ENCODE measurements at regions not wholly inside any gene's neighbourhood (a gene's known extent, or its start where the extent isn't known, plus 50 kb on each side); places are given as distances from the start of the nearest gene placed in this dataset.
"Not testable (repeated sequence)": the region's sequence is repeated elsewhere in the genome, so short reads cannot be mapped to it uniquely, and the experiment has no call there.

DNA sequence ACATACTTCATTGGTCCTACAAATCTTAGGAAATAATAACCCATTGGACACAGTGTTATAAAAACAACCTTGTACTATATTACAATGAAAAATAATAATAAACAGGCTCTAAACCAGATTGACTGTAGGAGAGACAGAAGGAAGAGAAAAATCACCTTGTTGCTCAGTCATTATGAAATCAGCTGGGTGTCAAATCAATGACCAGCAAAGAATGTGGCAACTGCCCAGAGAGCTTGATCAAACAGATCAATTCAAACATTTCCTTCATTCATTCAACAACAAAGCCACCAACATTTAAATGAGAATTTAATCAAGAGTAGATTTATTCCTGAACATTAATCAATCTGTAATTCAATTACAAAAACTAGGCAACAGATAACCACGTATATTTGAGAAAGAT is 671.9 kb upstream of the CHAC2 start:
- no peak for DNase-seq

DNA sequence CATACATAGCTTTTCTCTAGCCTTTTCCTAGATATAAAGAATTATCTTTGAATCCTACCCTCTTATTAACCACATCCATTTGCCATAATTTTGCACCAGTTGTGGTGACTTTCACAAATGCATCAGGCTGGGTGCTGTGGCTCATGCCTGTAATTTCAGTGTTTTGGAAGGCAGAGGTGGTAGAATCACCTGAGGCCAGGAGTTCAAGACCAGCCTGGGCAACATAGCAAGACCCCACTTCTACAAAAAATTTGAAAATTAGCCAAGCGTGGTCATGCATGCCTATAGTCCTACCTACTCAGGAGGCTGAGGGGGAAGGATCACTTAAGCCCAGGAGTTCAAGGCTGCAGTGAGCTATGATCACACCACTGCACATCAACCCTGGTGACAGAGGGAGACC is 672.4 kb upstream of the CHAC2 start:
- no peak for DNase-seq

DNA sequence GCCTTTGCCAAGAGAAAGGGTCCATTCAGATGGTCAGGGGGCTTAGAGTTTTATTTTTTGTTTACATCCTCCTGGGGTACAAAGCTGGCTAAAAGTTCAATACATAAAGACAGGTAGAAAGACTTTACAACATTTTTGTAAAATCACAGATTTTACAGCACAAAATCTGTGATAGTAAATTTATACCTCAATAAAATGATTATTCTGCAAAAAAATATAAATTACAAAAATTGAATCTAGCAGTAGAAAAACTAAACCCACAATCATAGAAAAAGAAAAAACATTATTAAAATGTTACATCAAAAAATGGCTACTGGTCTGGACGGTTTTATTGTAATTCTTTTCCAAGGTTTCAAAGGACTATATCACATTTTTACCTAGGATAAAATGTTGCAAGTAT is 674.2 kb upstream of the CHAC2 start:
- no peak for DNase-seq

GRCh38 chr2:53091183-53091582 is 676.4 kb upstream of the CHAC2 start:
- no peak for DNase-seq

GRCh38 chr2:53087874-53088461 is 679.6 kb upstream of the CHAC2 start:
- no peak for DNase-seq

GRCh38 chr2:53087262-53087873 is 680.2 kb upstream of the CHAC2 start:
- DNase-seq: no peak

- DNase-seq: no peak
These were observed 690.2 kb upstream of the CHAC2 start for GRCh38 chr2:53077413-53077812.

DNA sequence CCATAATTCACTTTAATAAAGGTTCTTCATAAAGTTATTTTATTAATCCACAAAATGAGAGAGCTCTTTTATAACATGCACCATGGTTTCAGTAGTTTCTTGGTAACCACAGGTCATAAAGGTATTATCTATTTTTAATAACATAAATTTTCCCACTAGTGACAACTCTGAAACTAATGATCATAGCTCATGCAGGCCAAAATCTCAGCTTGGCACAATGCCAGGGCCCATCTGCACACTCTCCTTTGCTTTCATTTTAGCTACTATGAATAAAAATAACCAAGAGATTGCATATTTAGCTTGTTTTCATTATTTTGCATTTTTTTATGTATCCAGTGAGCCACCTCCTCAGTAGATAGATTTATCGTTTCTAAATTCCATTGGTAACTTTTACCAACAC is 691.8 kb upstream of the CHAC2 start:
- DNase-seq: no peak

GRCh38 chr2:53067533-53067932 is 700.1 kb upstream of the CHAC2 start:
- DNase-seq: no peak

DNA sequence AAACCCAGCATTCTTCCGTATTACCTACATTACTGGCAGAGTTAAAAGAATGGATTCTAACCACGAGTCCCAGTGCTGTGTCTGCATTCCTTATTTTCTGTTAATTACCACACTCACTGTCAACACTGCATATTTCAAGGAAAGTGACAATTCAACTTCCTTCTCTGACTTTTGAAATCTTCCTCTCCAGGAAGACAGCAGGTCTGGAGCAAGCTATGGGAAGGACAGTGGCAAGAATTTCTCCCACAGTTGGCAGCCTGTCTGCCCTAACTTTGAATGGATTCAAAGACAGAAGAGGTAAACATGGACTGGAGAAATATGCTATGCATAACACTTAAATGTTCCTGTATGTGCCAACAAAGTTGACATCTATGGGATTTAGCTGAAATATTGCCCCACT is 700.5 kb upstream of the CHAC2 start:
- DNase-seq: no peak

- DNase-seq: no peak
These were observed 703.5 kb upstream of the CHAC2 start for GRCh38 chr2:53064154-53064553.

- DNase-seq: no peak
These were observed 709.1 kb upstream of the CHAC2 start for GRCh38 chr2:53058526-53058925.

- DNase-seq: no peak
These were observed 713.7 kb upstream of the CHAC2 start for GRCh38 chr2:53053937-53054336.

DNA sequence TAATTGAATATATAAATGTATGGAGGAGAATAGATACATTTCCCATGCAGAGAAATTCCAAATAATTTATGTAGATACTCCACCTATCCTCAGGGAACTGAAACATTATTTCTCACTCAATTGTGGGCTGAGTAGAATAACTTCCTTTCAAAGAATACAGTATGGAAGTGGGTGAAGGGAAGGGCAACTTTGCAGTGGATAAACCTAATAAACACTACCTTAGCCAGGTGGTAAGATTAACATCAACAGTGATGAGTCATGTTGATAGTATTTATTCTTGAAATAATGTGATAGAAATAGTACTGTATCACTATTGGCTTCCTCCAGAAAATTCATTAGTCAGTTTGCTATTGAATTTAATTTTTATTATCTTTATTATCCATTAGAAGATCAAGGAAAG is 716.4 kb upstream of the CHAC2 start:
- DNase-seq: no peak

- DNase-seq: no peak
These were observed 726.9 kb upstream of the CHAC2 start for GRCh38 chr2:53040536-53041229.

- DNase-seq: no peak
These were observed 731.4 kb upstream of the CHAC2 start for GRCh38 chr2:53036196-53036595.

DNA sequence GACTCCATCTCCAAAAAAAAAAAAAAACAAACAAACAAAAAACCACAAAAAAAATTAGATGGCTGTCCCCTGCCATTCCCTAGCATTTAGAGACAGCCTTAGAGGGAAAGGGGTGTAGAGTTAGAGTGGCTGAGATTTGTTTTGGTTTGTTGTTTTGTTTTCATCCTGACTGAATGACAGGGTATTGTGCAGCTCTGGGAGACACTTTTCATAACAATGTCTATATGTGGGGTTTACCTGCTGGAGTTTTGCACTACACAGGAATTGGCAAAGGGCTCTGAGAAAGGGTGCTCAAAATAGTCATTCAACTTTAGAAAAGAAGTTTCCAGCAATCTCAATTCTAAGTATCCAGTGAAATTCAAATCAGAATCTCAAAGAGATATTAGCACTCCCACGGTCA is 732.5 kb upstream of the CHAC2 start:
- no peak for DNase-seq

DNA sequence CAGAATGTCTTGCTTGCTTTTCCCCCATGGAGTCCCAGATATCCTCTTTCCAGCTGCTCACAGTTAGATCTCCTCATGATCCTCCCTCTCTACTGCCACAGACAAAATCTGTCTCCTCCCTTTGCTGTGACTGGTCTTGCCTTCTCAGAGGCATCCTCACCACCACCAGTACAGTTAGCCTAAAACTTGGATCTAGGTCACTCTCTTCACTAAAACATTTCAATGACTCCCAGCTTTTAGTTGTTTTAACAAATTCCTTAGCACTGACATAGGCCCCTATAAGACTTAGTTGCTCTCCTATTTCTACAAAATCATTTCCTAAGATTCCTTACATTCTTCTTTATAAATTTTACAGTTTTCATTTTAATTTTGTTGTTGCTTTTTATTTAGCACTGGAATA is 734.2 kb upstream of the CHAC2 start:
- no peak for DNase-seq

GRCh38 chr2:53028746-53029423 is 738.7 kb upstream of the CHAC2 start:
- no peak for DNase-seq

DNA sequence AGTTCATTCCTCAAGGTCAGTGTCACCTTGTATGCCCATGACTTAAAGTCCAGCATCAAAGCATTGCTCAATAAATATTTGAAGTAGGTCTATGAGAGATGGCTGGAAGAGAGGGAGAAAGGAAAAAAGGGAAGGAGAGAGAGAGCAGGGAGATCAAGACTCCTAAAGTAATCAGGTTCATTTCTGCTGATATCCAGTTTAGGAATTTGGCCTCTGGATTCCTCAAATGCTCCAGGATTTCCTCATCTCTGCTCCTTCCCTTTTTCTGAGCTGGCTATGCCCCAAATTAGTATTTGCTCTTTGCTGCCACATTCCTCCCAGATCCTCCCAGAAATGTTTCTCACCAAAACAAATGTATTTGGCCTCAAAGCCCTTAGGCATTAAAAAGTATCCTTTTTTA is 739.4 kb upstream of the CHAC2 start:
- DNase-seq: no peak

DNA sequence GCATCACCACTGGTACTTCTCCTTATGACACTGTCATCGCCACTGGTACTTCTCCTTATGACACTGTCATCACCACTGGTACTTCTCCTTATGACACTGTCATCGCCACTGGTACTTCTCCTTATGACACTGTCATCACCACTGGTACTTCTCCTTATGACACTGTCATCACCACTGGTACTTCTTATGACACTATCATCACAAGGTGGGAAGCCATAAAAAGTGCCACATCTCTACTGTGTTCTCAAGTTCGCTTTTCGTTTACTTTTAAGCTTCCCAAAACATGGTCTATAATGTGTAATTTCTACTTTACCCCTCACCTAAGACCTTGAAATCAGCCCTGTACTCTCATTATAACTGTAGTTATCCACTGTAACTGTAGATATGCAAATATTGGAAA is 745.4 kb upstream of the CHAC2 start:
- DNase-seq: not testable (repeated sequence)

GRCh38 chr2:53021828-53022227 is 745.8 kb upstream of the CHAC2 start:
- no peak for DNase-seq

DNA sequence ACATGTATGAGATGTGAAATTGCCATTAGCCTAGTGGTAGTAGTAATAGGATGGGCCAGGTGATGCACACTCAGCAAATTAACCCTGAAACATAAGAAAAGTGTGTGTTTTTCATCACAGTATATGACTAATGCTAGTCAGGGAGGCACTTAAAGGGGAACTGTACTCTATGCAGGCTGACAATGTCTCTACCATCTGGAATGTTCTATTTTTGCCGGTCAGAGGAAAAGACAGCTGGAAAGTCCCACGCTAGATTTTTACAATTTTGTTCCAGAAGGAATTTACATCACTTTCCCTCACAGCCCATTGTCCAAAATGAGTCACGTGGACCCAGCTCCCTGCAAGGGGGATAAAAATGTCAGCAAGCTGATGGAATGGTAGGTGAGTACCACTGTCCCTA is 746.3 kb upstream of the CHAC2 start:
- no peak for DNase-seq

- DNase-seq: no peak
These were observed 748.7 kb upstream of the CHAC2 start for GRCh38 chr2:53018825-53019425.
